Liver (tissue), 8 donors: ENCODE measurements at regions not wholly inside any gene's neighbourhood (a gene's known extent, or its start where the extent isn't known, plus 50 kb on each side); places are given as distances from the start of the nearest gene placed in this dataset.

Experiments
- DNase-seq: peaks from one replicate; pipeline ENCODE4 v3.0.0-alpha.2; 2017; ENCODE audit warnings: low spot score
- H3K27ac ChIP-seq, 2 donors: one replicate each; pipeline ENCODE4 v1.7.0; 2013; ENCODE audit warnings: inconsistent platforms in 2 of 2, low read length in 2 of 2, control low read depth in 1 of 2, low read depth in 1 of 2, mild to moderate bottlenecking in 1 of 2
- H3K27me3 ChIP-seq, 4 donors: one replicate each; pipeline versions ENCODE4 v1.6.1 to v1.7.0; 2013; ENCODE audit warnings: low read length in 3 of 4, inconsistent platforms in 1 of 4, mild to moderate bottlenecking in 1 of 4, moderate library complexity in 1 of 4; ENCODE audit not compliant: control insufficient read depth in 4 of 4, insufficient read depth in 4 of 4
- H3K36me3 ChIP-seq, 4 donors: one replicate each; pipeline versions ENCODE4 v1.6.1 to v1.7.0; 2013; ENCODE audit warnings: low read length in 3 of 4, mild to moderate bottlenecking in 3 of 4, low read depth in 1 of 4, moderate library complexity in 1 of 4; ENCODE audit not compliant: control insufficient read depth in 4 of 4, insufficient read depth in 3 of 4
- H3K4me1 ChIP-seq, 4 donors: one replicate each; pipeline versions ENCODE4 v1.6.1 to v1.7.0; 2013; ENCODE audit warnings: low read length in 3 of 4, mild to moderate bottlenecking in 3 of 4, moderate library complexity in 1 of 4; ENCODE audit not compliant: control insufficient read depth in 4 of 4, insufficient read depth in 4 of 4
- H3K4me3 ChIP-seq, 3 donors: one replicate each; pipeline versions ENCODE4 v1.6.1 to v1.7.0; 2013; ENCODE audit warnings: low read length in 3 of 3, control low read depth in 1 of 3, low read depth in 1 of 3, mild to moderate bottlenecking in 1 of 3
- H3K9ac ChIP-seq, 2 donors: one replicate each; pipeline ENCODE4 v1.7.0; 2013; ENCODE audit warnings: low read length in 2 of 2, mild to moderate bottlenecking in 2 of 2, moderate library complexity in 2 of 2, control low read depth in 1 of 2, low read depth in 1 of 2
- H3K9me3 ChIP-seq, 4 donors: one replicate each; pipeline versions ENCODE4 v1.6.1 to v1.7.0; 2013; ENCODE audit warnings: low read length in 3 of 4; ENCODE audit not compliant: control insufficient read depth in 4 of 4
- EGR1 ChIP-seq, 2 donors: IDR thresholded peaks; 2 replicates each; pipeline ENCODE4 v1.6.1; 2016 to 2018; ENCODE audit warnings: antibody characterized with exemption in 2 of 2, low read depth in 2 of 2
- FOXA1 ChIP-seq: IDR thresholded peaks from 2 replicates; pipeline ENCODE4 v1.6.1; 2016; ENCODE audit warnings: antibody characterized with exemption
- FOXA2 ChIP-seq: IDR thresholded peaks from 2 replicates; pipeline ENCODE4 v1.6.1; 2016; ENCODE audit warnings: antibody characterized with exemption
- GABPA ChIP-seq, 2 donors: IDR thresholded peaks in 1 of 2; conservative IDR thresholded peaks in 1 of 2; 2 replicates each; pipeline ENCODE4 v1.6.1; 2016; ENCODE audit warnings: antibody characterized with exemption in 2 of 2, mild to moderate bottlenecking in 1 of 2, moderate library complexity in 1 of 2
- HNF4A ChIP-seq, 2 donors: conservative IDR thresholded peaks; 2 replicates each; pipeline ENCODE4 v1.6.1; 2016; ENCODE audit warnings: antibody characterized with exemption in 2 of 2, mild to moderate bottlenecking in 2 of 2
- HNF4G ChIP-seq: IDR thresholded peaks from 2 replicates; pipeline ENCODE4 v1.6.1; 2016; ENCODE audit warnings: antibody characterized with exemption
- JUND ChIP-seq, 2 donors: IDR thresholded peaks; 2 replicates each; pipeline ENCODE4 v1.6.1; 2016; ENCODE audit warnings: antibody characterized with exemption in 2 of 2
- NR2F2 ChIP-seq: IDR thresholded peaks from 2 replicates; pipeline ENCODE4 v1.6.1; 2016; ENCODE audit warnings: antibody characterized with exemption
- RAD21 ChIP-seq, 2 donors: IDR thresholded peaks; 2 replicates each; pipeline ENCODE4 v1.6.1; 2016; ENCODE audit warnings: antibody characterized with exemption in 2 of 2, mild to moderate bottlenecking in 2 of 2
- RXRA ChIP-seq, 2 donors: IDR thresholded peaks; 2 replicates each; pipeline ENCODE4 v1.6.1; 2017 to 2018; ENCODE audit warnings: antibody characterized with exemption in 2 of 2, mild to moderate bottlenecking in 1 of 2
- SP1 ChIP-seq: IDR thresholded peaks from 2 replicates; pipeline ENCODE4 v1.6.1; 2018; ENCODE audit warnings: antibody characterized with exemption, mild to moderate bottlenecking
- TAF1 ChIP-seq: conservative IDR thresholded peaks from 2 replicates; pipeline ENCODE4 v1.6.1; 2016; ENCODE audit warnings: antibody characterized with exemption, mild to moderate bottlenecking
- YY1 ChIP-seq: IDR thresholded peaks from 2 replicates; pipeline ENCODE4 v1.6.1; 2016; ENCODE audit warnings: antibody characterized with exemption, mild to moderate bottlenecking
- ZBTB33 ChIP-seq: IDR thresholded peaks from 2 replicates; pipeline ENCODE4 v1.6.1; 2016; ENCODE audit warnings: antibody characterized with exemption
- WGBS: extraction: QIAGEN DNeasy Blood & Tissue Kit; methylation state at CpG from one replicate; pipeline ENCODE4 v1.1.7; 2013; 5-methylcytosine and 5-hydroxymethylcytosine counted together
- TF ChIP-seq, protein P1 (sequence below): IDR thresholded peaks from 2 replicates; pipeline ENCODE4 v1.6.1; 2016; ENCODE audit warnings: antibody characterized with exemption, mild to moderate bottlenecking
- TF ChIP-seq, protein P2 (sequence below): IDR thresholded peaks from 2 replicates; pipeline ENCODE4 v1.6.1; 2016; ENCODE audit warnings: antibody characterized with exemption
- TF ChIP-seq, protein P3 (sequence below): IDR thresholded peaks from 2 replicates; pipeline ENCODE4 v1.6.1; 2016; ENCODE audit warnings: antibody characterized with exemption
- TF ChIP-seq, protein P4 (sequence below): fragments of 150-350 bp; IDR thresholded peaks from 2 replicates; pipeline ENCODE4 v1.5.1; 2017; ENCODE audit warnings: improper control_type of control experiment, low read depth, low read length; ENCODE audit not compliant: missing input control
- donor health status: healthy.
- donor health status: healthy.
- donor health status: healthy.
- donor health status: healthy.
- donor health status: healthy.

GRCh38 chr9:72444435-72444834 lies 77.0 kb upstream of the TMC1 start:
- Histone ChIP-seq H3K36me3 (no peaks in the 10 kb centered on the region), H3K4me3 (no peak overlapping the region), H3K4me1 (no peaks in the 10 kb centered on the region), H3K9me3 (no peaks in the 10 kb centered on the region), H3K27me3 (no peaks in the 10 kb centered on the region), H3K9ac (no peak overlapping the region), H3K27ac (no peak overlapping the region)
- TF ChIP-seq FOXA2 (no peak), NR2F2 (no peak), HNF4G (no peak), ZBTB33 (no peak), FOXA1 (no peak), JUND (IDR thresholded peaks at IDR 0.05) (no peak), SP1 (no peak), RXRA (IDR thresholded peaks at IDR 0.05) (no peak), GABPA (IDR thresholded peaks at IDR 0.05 in 1 of 2, conservative IDR thresholded peaks at IDR 0.05 in 1 of 2) (no peak), TAF1 (no peak), YY1 (no peak), HNF4A (conservative IDR thresholded peaks at IDR 0.05) (no peak), EGR1 (IDR thresholded peaks at IDR 0.05; ENCODE audit: low read depth in 2 of 2) (no peak)
- TF ChIP-seq, protein P1, sequence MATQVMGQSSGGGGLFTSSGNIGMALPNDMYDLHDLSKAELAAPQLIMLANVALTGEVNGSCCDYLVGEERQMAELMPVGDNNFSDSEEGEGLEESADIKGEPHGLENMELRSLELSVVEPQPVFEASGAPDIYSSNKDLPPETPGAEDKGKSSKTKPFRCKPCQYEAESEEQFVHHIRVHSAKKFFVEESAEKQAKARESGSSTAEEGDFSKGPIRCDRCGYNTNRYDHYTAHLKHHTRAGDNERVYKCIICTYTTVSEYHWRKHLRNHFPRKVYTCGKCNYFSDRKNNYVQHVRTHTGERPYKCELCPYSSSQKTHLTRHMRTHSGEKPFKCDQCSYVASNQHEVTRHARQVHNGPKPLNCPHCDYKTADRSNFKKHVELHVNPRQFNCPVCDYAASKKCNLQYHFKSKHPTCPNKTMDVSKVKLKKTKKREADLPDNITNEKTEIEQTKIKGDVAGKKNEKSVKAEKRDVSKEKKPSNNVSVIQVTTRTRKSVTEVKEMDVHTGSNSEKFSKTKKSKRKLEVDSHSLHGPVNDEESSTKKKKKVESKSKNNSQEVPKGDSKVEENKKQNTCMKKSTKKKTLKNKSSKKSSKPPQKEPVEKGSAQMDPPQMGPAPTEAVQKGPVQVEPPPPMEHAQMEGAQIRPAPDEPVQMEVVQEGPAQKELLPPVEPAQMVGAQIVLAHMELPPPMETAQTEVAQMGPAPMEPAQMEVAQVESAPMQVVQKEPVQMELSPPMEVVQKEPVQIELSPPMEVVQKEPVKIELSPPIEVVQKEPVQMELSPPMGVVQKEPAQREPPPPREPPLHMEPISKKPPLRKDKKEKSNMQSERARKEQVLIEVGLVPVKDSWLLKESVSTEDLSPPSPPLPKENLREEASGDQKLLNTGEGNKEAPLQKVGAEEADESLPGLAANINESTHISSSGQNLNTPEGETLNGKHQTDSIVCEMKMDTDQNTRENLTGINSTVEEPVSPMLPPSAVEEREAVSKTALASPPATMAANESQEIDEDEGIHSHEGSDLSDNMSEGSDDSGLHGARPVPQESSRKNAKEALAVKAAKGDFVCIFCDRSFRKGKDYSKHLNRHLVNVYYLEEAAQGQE = no peak
- TF ChIP-seq, protein P2, sequence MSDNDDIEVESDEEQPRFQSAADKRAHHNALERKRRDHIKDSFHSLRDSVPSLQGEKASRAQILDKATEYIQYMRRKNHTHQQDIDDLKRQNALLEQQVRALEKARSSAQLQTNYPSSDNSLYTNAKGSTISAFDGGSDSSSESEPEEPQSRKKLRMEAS = no peak
- TF ChIP-seq, protein P3, sequence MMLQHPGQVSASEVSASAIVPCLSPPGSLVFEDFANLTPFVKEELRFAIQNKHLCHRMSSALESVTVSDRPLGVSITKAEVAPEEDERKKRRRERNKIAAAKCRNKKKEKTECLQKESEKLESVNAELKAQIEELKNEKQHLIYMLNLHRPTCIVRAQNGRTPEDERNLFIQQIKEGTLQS = no peak
- TF ChIP-seq, protein P4, sequence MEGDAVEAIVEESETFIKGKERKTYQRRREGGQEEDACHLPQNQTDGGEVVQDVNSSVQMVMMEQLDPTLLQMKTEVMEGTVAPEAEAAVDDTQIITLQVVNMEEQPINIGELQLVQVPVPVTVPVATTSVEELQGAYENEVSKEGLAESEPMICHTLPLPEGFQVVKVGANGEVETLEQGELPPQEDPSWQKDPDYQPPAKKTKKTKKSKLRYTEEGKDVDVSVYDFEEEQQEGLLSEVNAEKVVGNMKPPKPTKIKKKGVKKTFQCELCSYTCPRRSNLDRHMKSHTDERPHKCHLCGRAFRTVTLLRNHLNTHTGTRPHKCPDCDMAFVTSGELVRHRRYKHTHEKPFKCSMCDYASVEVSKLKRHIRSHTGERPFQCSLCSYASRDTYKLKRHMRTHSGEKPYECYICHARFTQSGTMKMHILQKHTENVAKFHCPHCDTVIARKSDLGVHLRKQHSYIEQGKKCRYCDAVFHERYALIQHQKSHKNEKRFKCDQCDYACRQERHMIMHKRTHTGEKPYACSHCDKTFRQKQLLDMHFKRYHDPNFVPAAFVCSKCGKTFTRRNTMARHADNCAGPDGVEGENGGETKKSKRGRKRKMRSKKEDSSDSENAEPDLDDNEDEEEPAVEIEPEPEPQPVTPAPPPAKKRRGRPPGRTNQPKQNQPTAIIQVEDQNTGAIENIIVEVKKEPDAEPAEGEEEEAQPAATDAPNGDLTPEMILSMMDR = no peak
- 80% methylated on average over 1 of the region's 1 CpG for WGBS
- DNase-seq = no peak

DNA sequence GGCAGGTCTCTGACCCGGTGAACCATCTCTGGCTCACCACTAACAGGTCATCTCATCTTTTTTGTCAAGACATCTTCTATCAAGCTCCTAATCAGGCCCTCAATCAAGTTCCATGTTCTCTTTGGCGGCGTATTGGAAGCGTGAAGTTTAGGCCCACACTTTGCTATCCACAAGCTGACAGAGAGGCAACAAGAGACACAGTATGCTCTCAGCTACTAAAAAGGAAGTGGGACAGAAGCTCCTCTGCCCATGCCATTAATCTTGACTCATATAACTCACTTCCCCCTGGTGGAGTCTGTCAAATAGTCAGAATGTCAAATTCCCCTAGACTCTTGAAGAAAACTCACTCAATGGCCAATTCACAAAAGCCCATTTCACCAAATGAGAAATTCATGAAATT lies 77.6 kb upstream of the TMC1 start:
- no peak overlapping the region for H3K27ac ChIP-seq

More for the DNA sequence above, 77.6 kb upstream of the TMC1 start:
- Histone ChIP-seq H3K4me1 (peaks cover 0 to 2% (median 0%) of the 10 kb centered on the region in 4 donors), H3K27me3 (no peaks in the 10 kb centered on the region), H3K36me3 (no peaks in the 10 kb centered on the region), H3K9ac (no peak overlapping the region), H3K4me3 (no peak overlapping the region), H3K9me3 (no peaks in the 10 kb centered on the region)
- no peak for DNase-seq
- WGBS = 81% methylated on average over 4 of the region's 4 CpGs
- TF ChIP-seq RAD21 (IDR thresholded peaks at IDR 0.05) = peak in 1 of 2 donors; percentile 14
- TF ChIP-seq GABPA (IDR thresholded peaks at IDR 0.05 in 1 of 2, conservative IDR thresholded peaks at IDR 0.05 in 1 of 2) = no peak
- TF ChIP-seq SP1 = no peak
- TF ChIP-seq RXRA (IDR thresholded peaks at IDR 0.05) = no peak
